GM12878 (cell line): ENCODE measurements at regions not wholly inside any gene's neighbourhood (a gene's known extent, or its start where the extent isn't known, plus 50 kb on each side); places are given as distances from the start of the nearest gene placed in this dataset.
"Not testable (repeated sequence)": the region's sequence is repeated elsewhere in the genome, so short reads cannot be mapped to it uniquely, and the experiment has no call there.

ENCODE experiments used
- ATAC-seq: fragments of 200-7000 bp; cut with Tn5 transposase; 3 replicates; pipeline ENCODE4 v1.9.1; 2020; ENCODE audit warnings: mild to moderate bottlenecking, moderate library complexity
- BruUV-seq: library from RNA; stranded (reverse); fragments of 400-500 nt; replicated peaks from 2 replicates; lab custom pipeline; 2021; lab: Mats Ljungman, UMichigan
- CTCF ChIA-PET: fragments of 300-600 bp; sonication (Branson Sonifier 250); formaldehyde crosslinking; extraction: SDS; loops from one replicate; lab custom pipeline; 2021; ENCODE audit warnings: inconsistent platforms; lab: Yijun Ruan, JAX
- POLR2A ChIA-PET: fragments of 350-600 bp; formaldehyde crosslinking; extraction: SDS; loops from one replicate; lab custom pipeline; 2021; ENCODE audit warnings: inconsistent platforms; lab: Charles Lee
- RAD21 ChIA-PET: fragments of 300-600 bp; sonication (Branson Sonifier 250); formaldehyde crosslinking; loops from one replicate; lab custom pipeline; 2023; ENCODE audit warnings: antibody characterized with exemption; ENCODE audit not compliant: unreplicated experiment; lab: Charles Lee
- SMC1A ChIA-PET: fragments of 300-600 bp; sonication (Branson Sonifier 250); formaldehyde crosslinking; loops from one replicate; lab custom pipeline; 2023; ENCODE audit not compliant: unreplicated experiment, uncharacterized antibody; lab: Charles Lee
- DNase-seq: peaks from one replicate; pipeline ENCODE4 v3.0.0-alpha.2; 2011; ENCODE audit warnings: low read depth, low spot score
- FAIRE-seq: peaks from 3 replicates; lab custom pipeline; 2011; peaks lifted over from hg19 to GRCh38; lab: Jason Lieb, UNC
- H2AFZ ChIP-seq: 2 replicates; pipeline ENCODE4 v1.6.0; 2011; ENCODE audit warnings: low read depth, low read length, control low read depth; ENCODE audit not compliant: control insufficient read depth
- H3K27ac ChIP-seq: 2 replicates; pipeline ENCODE4 v1.5.1; 2011; ENCODE audit warnings: control low read depth; ENCODE audit not compliant: control insufficient read depth, insufficient read depth
- H3K27me3 ChIP-seq, 2 experiments: replicated peaks in 1 of 2; 2 replicates each; pipeline versions ENCODE4 v1.6.0 to v1.6.1; 2011; ENCODE audit warnings: low read length in 1 of 2; ENCODE audit not compliant: control insufficient read depth in 2 of 2, insufficient read depth in 2 of 2
- H3K36me3 ChIP-seq, 2 experiments: 2 replicates each; pipeline ENCODE4 v1.5.1; 2011; ENCODE audit warnings: low read length in 1 of 2; ENCODE audit not compliant: control insufficient read depth in 2 of 2, insufficient read depth in 2 of 2
- H3K4me1 ChIP-seq: 2 replicates; pipeline ENCODE4 v1.6.1; 2011; ENCODE audit warnings: mild to moderate bottlenecking, low read length, moderate library complexity, mixed read lengths; ENCODE audit not compliant: control insufficient read depth, insufficient read depth
- H3K4me2 ChIP-seq: 2 replicates; pipeline ENCODE4 v1.6.0; 2011; ENCODE audit warnings: control low read depth; ENCODE audit not compliant: control insufficient read depth, insufficient read depth
- H3K4me3 ChIP-seq: fragments of 200-600 bp; sonication (generic); 2 replicates; pipeline ENCODE4 v1.5.1; 2016
- H3K79me2 ChIP-seq: 2 replicates; pipeline ENCODE4 v1.6.0; 2011; ENCODE audit warnings: low read length; ENCODE audit not compliant: control insufficient read depth, insufficient read depth
- H3K9ac ChIP-seq: 2 replicates; pipeline ENCODE4 v1.8.0; 2011; ENCODE audit warnings: low read length, control low read depth, mixed read lengths; ENCODE audit not compliant: control insufficient read depth, insufficient read depth
- H3K9me3 ChIP-seq: replicated peaks from 3 replicates; pipeline ENCODE4 v1.5.1; 2011; ENCODE audit warnings: mild to moderate bottlenecking, low read length; ENCODE audit not compliant: control insufficient read depth, insufficient read depth
- H4K20me1 ChIP-seq: 2 replicates; pipeline ENCODE4 v1.6.0; 2011; ENCODE audit not compliant: control insufficient read depth, insufficient read depth
- WGBS: methylation state at CpG from one replicate; pipeline ENCODE4 v1.1.6; 2016; ENCODE audit warnings: low lambda C conversion rate; ENCODE audit not compliant: insufficient replicate concordance, insufficient coverage; ENCODE audit errors: missing lambda C conversion rate; 5-methylcytosine and 5-hydroxymethylcytosine counted together
- in situ Hi-C: fragments of 300-500 bp; cut with MboI; formaldehyde crosslinking; loops from 9 replicates; pipeline ENCODE4 v1.14.3; 2018; ENCODE audit warnings: mixed read lengths
- intact Hi-C: fragments of 100-400 bp; cut with micrococcal nuclease; formaldehyde crosslinking; loops from one replicate; pipeline ENCODE4 v1.14.2; 2022; ENCODE audit not compliant: unreplicated experiment

GRCh38 chr2:111500536-111501062 is 379.9 kb downstream of the BCL2L11 start:
- FAIRE-seq, in situ Hi-C loops, H3K9ac ChIP-seq, H3K4me2 ChIP-seq, H3K9me3 ChIP-seq, H4K20me1 ChIP-seq, BruUV-seq, DNase-seq, H3K27ac ChIP-seq, H3K4me3 ChIP-seq, intact Hi-C loops, H3K4me1 ChIP-seq, H2AFZ ChIP-seq, RAD21 ChIA-PET, H3K79me2 ChIP-seq, H3K27me3 ChIP-seq, H3K36me3 ChIP-seq, POLR2A ChIA-PET, CTCF ChIA-PET, SMC1A ChIA-PET: not testable (repeated sequence)
- 0% methylated on average over 2 of the region's 3 CpGs for WGBS
- peak; percentile 39; the same call in 2 of the 3 replicates for ATAC-seq

- SMC1A ChIA-PET, H3K9me3 ChIP-seq, H2AFZ ChIP-seq, FAIRE-seq, RAD21 ChIA-PET, ATAC-seq, H3K9ac ChIP-seq, H3K27me3 ChIP-seq, in situ Hi-C loops, H4K20me1 ChIP-seq, H3K79me2 ChIP-seq, H3K4me3 ChIP-seq, H3K36me3 ChIP-seq, H3K27ac ChIP-seq, DNase-seq, BruUV-seq, intact Hi-C loops, CTCF ChIA-PET, H3K4me1 ChIP-seq, POLR2A ChIA-PET, H3K4me2 ChIP-seq: not testable (repeated sequence)
- WGBS: 0% methylated on average over 1 of the region's 5 CpGs
Observed at GRCh38 chr2:111503844-111504570, 380.0 kb downstream of the ANAPC1 start.

- BruUV-seq, H3K4me3 ChIP-seq, FAIRE-seq, H3K79me2 ChIP-seq, CTCF ChIA-PET, SMC1A ChIA-PET, in situ Hi-C loops, H4K20me1 ChIP-seq, H3K9me3 ChIP-seq, RAD21 ChIA-PET, H3K4me2 ChIP-seq, H2AFZ ChIP-seq, intact Hi-C loops, DNase-seq, POLR2A ChIA-PET, H3K36me3 ChIP-seq, ATAC-seq, H3K4me1 ChIP-seq, H3K27me3 ChIP-seq, H3K9ac ChIP-seq, H3K27ac ChIP-seq: not testable (repeated sequence)
- 0% methylated on average over 1 of the region's 2 CpGs for WGBS
Observed at GRCh38 chr2:111504571-111504942, 379.4 kb downstream of the ANAPC1 start.

- H2AFZ ChIP-seq, FAIRE-seq, H3K27ac ChIP-seq, in situ Hi-C loops, H3K9ac ChIP-seq, H3K9me3 ChIP-seq, H3K36me3 ChIP-seq, RAD21 ChIA-PET, H3K79me2 ChIP-seq, H3K4me1 ChIP-seq, H3K4me2 ChIP-seq, DNase-seq, H4K20me1 ChIP-seq, H3K27me3 ChIP-seq, ATAC-seq, H3K4me3 ChIP-seq, CTCF ChIA-PET, BruUV-seq, POLR2A ChIA-PET, intact Hi-C loops: not testable (repeated sequence)
- WGBS: 0% methylated on average over 4 of the region's 5 CpGs
- SMC1A ChIA-PET: interaction anchor here (0.6 kb wide), 1 partner anchor 118 kb away, joined by 3 read pairs; no protein-coding TSS in a partner anchor
Observed at GRCh38 chr2:111505267-111505666, 378.7 kb downstream of the ANAPC1 start.
